Naive B cell (primary cell): ENCODE measurements at regions not wholly inside any gene's neighbourhood (a gene's known extent, or its start where the extent isn't known, plus 50 kb on each side); places are given as distances from the start of the nearest gene placed in this dataset.
"Not testable (repeated sequence)": the region's sequence is repeated elsewhere in the genome, so short reads cannot be mapped to it uniquely, and the experiment has no call there.

Source experiments
- ATAC-seq, 2 donors: fragments of 150-1000 bp; cut with Tn5 transposase; 2 replicates each; pipeline ENCODE4 v1.10.0; 2021; ENCODE audit warnings: low read depth in 2 of 2, mild to moderate bottlenecking in 2 of 2, moderate library complexity in 2 of 2
- DNase-seq: peaks from one replicate; pipeline ENCODE4 v3.0.0; 2022
- H3K27ac Mint-ChIP-seq, 6 donors: one replicate each; pipeline ENCODE4 v1.8.0; 2020 to 2022; ENCODE audit warnings: mild to moderate bottlenecking in 6 of 6, mixed read lengths in 6 of 6, moderate library complexity in 5 of 6, inconsistent platforms in 2 of 6
- H3K27me3 Mint-ChIP-seq, 3 donors: one replicate each; pipeline ENCODE4 v1.8.0; 2021 to 2022; ENCODE audit warnings: mixed read lengths in 3 of 3, mild to moderate bottlenecking in 1 of 3
- H3K36me3 Mint-ChIP-seq, 2 donors: one replicate each; pipeline ENCODE4 v1.8.0; 2020 to 2022; ENCODE audit warnings: mixed read lengths in 2 of 2, inconsistent platforms in 1 of 2, mild to moderate bottlenecking in 1 of 2
- H3K4me1 Mint-ChIP-seq, 3 donors: one replicate each; pipeline ENCODE4 v1.8.0; 2020 to 2022; ENCODE audit warnings: mixed read lengths in 3 of 3, inconsistent platforms in 1 of 3, mild to moderate bottlenecking in 1 of 3, moderate library complexity in 1 of 3
- H3K4me3 Mint-ChIP-seq, 8 donors: one replicate each; pipeline ENCODE4 v1.8.0; 2020 to 2022; ENCODE audit warnings: mild to moderate bottlenecking in 8 of 8, mixed read lengths in 8 of 8, moderate library complexity in 8 of 8, inconsistent platforms in 2 of 8
- H3K9me3 Mint-ChIP-seq, 7 donors: one replicate each; pipeline ENCODE4 v1.8.0; 2020 to 2022; ENCODE audit warnings: mixed read lengths in 7 of 7, mild to moderate bottlenecking in 5 of 7, inconsistent platforms in 2 of 7, moderate library complexity in 1 of 7

DNA sequence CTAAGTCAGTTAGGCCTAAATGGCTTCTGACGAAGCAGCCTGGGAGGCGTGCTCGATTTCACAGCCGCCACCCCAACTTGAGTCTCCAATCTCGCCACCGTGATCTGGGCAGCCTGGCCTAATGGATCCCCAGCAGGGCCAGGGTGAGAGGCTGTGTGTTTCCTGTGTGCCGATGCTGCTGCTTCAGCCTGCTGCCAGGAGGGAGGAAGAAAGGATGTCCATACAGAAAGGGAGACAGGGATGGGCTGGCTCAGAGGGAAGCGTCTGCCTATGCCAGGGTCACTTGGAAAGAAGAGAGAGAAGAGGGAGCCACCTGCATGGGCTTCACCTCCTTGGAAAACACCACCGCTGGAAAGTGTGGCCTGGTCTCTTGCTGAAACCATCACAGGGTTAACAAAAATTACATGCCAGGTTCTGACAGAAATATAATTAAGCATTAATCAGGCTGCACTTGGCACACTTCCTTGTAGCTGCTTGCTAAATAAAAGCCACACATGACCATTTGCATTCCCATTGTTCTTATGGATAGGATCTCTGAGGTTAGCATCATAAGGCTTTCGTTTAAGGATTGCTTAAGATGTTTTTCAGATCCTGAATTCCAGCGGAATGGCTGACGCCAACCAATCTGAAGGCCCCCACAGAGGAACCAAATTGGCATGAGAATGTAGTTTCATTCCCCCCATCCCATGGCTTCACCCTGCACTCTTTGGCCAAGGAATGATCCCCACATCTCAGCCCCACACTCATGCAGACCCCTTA is 108.8 kb upstream of the SLC1A4 start:
- no peaks in the 10 kb centered on the region for H3K9me3 Mint-ChIP-seq
- H3K36me3 Mint-ChIP-seq, result peaks cover 0 to 4% of the 10 kb centered on the region in 2 donors
- H3K27me3 Mint-ChIP-seq, result no peaks in the 10 kb centered on the region
- H3K27ac Mint-ChIP-seq, result peak overlapping the region in 1 of 6 donors; percentile 91
- ATAC-seq, result no peak
- H3K4me3 Mint-ChIP-seq, result no peak overlapping the region
- H3K4me1 Mint-ChIP-seq, result peaks cover 8 to 12% (median 8%) of the 10 kb centered on the region in 3 donors
- no peak for DNase-seq

DNA sequence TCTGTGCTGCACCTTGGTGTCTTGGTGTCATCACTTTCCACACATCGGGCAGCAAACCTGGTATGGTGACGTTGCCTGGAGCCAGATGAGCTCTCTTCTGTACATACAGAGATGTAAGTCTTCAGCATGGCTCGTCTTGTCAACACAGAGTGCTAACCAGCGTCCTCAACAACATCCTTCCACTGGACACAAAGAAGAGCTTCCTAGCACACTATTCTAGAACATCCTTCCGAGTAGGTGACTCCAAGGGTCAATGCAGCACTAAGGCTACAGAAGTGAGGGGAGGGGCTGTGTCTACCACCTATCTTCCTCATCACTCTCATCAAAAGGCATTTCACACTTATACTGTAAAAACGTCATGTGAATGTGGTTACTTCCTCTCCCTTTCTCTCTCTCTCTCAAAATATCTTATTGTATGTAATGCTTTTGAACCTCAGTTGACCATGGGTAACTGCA is 108.1 kb upstream of the SLC1A4 start:
- ATAC-seq, result peak in 1 of 2 donors; percentile 38
- no peak for DNase-seq
- Mint-ChIP-seq H3K36me3 (peaks cover 0 to 4% of the 10 kb centered on the region in 2 donors), H3K27ac (peak overlapping the region in 2 of 6 donors; percentile 25 to 62), H3K4me1 (peaks cover 8 to 12% (median 8%) of the 10 kb centered on the region in 3 donors), H3K9me3 (no peaks in the 10 kb centered on the region), H3K27me3 (no peaks in the 10 kb centered on the region), H3K4me3 (peak overlapping the region in 1 of 8 donors; percentile 6)

DNA sequence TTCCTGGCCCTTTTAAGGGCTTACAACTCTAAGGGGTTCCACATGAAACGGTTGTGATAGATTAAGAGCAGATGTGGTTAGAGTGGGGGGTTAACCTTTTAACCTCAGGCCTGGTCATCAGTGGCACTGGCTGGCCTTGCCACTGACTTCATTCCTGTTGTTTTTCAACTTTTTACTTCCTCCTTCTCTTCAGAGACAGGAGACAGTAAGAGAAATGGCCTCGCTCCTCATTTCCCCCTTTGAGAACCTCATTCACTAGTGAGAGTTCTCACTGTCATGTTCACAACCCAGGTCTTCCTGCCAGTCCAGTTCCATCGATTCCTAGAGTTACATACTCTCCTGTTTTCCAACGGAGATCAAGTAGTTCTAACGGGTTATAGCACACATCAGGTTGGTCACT is 101.6 kb upstream of the SLC1A4 start:
- Mint-ChIP-seq H3K36me3 (peaks cover 0 to 11% of the 10 kb centered on the region in 2 donors), H3K27me3 (no peaks in the 10 kb centered on the region), H3K4me1 (no peaks in the 10 kb centered on the region), H3K4me3 (no peak overlapping the region), H3K9me3 (peaks cover 0 to 8% (median 3%) of the 10 kb centered on the region in 7 donors), H3K27ac (no peak overlapping the region)
- ATAC-seq (no peak), DNase-seq (no peak)

DNA sequence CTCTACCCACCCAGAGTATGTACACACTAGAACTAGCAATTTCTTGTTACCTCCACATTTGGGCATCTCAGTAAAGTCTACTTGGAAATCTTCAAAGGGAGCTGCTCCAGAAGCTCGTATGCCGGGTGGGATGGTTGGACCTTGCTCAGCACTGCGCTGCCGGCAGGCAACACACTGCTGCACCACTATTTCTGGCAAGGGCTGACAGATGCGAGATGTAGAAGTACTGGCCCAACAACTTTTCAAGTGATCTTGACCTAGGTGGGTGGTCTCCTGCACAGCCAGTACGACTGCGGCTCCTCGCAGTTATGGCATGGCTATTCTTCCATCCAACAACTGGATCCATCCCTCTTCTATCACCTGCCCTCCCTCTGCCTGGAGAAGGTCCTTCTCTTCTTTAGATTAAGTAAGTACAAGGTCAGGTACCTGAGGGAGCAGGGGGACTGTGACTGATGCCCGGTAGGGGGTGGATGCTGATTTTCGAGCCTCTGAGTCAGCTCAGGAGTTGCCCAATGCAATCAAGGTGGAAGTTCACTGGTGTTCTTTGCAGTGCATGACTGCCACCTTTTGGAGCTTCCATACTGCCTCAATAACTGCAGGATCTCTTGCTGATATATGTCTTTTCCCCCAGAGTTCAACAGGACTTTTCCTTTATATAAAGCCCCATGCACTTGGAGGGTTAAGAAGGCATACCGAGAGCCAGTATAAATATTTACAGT is 100.4 kb upstream of the SLC1A4 start:
- no peak overlapping the region for H3K27ac Mint-ChIP-seq
- no peaks in the 10 kb centered on the region for H3K27me3 Mint-ChIP-seq
- ATAC-seq (no peak), DNase-seq (no peak)
- peaks cover 0 to 8% (median 3%) of the 10 kb centered on the region in 7 donors for H3K9me3 Mint-ChIP-seq
- H3K36me3 Mint-ChIP-seq, result peaks cover 0 to 11% of the 10 kb centered on the region in 2 donors
- H3K4me1 Mint-ChIP-seq, result peaks cover 0 to 8% (median 2%) of the 10 kb centered on the region in 3 donors
- no peak overlapping the region for H3K4me3 Mint-ChIP-seq

DNA sequence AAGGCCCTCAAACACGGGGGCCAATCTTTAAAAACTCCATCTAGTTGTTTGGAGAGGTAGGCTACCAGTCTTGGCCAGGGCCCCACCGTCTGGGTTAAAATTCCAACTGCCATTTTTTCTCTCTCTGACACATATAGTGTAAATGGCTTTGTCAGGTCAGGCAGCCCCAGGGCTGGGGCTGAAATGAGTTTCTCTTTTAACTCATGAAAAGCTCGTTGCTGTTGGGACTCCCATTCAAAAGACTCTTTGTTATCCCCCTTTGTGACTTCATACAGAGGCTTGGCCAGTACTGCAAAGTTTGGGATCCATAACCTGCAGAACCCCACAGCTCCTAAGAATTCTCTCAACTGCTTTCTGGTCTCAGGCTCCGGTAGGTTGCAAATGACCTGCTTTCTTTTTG is 99.4 kb upstream of the SLC1A4 start:
- Mint-ChIP-seq H3K27me3 (no peaks in the 10 kb centered on the region), H3K9me3 (peaks cover 0 to 8% (median 3%) of the 10 kb centered on the region in 7 donors), H3K4me1 (peaks cover 0 to 12% (median 3%) of the 10 kb centered on the region in 3 donors), H3K36me3 (peaks cover 0 to 11% of the 10 kb centered on the region in 2 donors), H3K4me3 (no peak overlapping the region), H3K27ac (no peak overlapping the region)
- no peak for ATAC-seq
- DNase-seq, result no peak

DNA sequence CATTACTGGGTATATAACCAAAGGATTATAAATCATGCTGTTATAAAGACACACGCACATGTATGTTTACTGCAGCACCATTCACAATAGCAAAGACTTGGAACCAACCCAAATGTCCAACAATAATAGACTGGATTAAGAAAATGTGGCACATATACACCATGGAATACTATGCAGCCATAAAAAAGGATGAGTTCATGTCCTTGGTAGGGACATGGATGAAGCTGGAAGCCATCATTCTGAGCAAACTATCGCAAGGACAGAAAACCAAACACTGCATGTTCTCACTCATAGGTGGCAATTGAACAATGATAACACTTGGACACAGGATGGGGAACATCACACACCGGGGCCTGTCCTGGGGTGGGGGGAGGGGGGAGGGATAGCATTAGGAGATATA is 92.6 kb upstream of the SLC1A4 start:
- not testable (repeated sequence) for DNase-seq, H3K27ac Mint-ChIP-seq, H3K27me3 Mint-ChIP-seq, H3K9me3 Mint-ChIP-seq, H3K4me3 Mint-ChIP-seq, ATAC-seq, H3K36me3 Mint-ChIP-seq
- peaks cover 4 to 21% (median 7%) of the 10 kb centered on the region in 3 donors for H3K4me1 Mint-ChIP-seq

DNA sequence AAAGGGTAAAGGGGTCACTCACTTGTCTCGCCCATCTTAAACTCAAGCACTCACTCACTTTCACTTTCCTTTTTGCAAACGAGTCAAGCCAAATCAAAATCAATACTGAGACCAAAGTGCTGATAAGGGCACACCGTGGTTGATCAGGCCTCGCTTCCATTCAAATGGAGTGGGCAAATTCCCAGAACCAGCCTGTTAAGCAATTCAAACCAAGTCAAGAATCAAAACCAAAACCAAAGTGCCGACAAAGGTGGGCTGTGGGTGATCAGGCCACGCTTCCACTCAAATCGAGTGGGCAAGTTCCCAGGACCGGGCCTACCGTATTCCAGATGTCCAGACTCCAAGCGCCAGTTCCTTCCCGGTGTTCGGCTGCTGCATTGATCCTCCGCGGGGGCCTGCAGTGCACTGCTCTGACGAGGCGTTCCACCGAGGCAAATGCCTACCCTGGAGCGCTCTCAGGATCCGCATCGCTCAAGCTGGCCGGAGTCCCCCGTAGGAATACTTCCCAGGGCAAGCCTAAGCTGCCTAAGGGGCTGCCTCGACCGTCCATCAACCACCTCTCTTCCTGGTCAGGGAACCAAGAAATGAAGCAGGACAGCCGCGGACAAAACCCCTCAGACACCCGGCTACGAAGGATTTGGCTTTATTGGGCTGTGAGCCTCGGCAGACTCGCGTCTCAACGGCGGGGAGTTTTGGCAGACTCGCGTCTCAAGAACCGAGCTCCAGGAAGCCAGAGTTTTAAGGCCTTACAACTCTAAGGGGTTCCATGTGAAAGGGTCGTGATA is 89.9 kb upstream of the SLC1A4 start:
- Mint-ChIP-seq H3K9me3 (peaks cover 0 to 8% (median 3%) of the 10 kb centered on the region in 7 donors), H3K27ac (peak overlapping the region in 1 of 6 donors; percentile 38), H3K4me3 (no peak overlapping the region)

DNA sequence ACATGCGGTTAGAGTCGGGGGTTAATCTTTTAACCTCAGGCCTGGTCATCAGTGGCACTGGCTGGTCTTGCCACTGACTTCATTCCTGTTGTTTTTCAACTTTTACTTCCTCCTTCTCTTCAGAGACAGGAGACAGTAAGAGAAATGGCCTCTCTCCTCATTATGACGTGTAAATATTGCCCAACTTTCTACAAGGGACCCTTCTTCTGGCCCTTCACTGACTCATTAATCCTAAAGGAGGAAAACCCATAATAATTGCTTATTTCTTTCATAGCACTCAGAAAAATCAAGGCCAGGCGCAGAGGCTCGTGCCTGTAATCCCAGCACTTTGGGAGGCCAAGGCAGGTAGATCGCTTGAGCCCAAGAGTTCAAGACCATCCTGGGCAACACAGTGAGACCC is 89.3 kb upstream of the SLC1A4 start:
- H3K36me3 Mint-ChIP-seq, DNase-seq, H3K27me3 Mint-ChIP-seq, H3K4me3 Mint-ChIP-seq, H3K9me3 Mint-ChIP-seq, ATAC-seq: not testable (repeated sequence)
- peaks cover 13 to 15% (median 15%) of the 10 kb centered on the region in 3 donors for H3K4me1 Mint-ChIP-seq
- peak overlapping the region in 1 of 6 donors; percentile 32 for H3K27ac Mint-ChIP-seq

More for the DNA sequence above, 89.9 kb upstream of the SLC1A4 start:
- ATAC-seq (no peak), DNase-seq (no peak)
- Mint-ChIP-seq H3K36me3 (no peaks in the 10 kb centered on the region), H3K27me3 (no peaks in the 10 kb centered on the region), H3K4me1 (peaks cover 8 to 14% (median 9%) of the 10 kb centered on the region in 3 donors)

DNA sequence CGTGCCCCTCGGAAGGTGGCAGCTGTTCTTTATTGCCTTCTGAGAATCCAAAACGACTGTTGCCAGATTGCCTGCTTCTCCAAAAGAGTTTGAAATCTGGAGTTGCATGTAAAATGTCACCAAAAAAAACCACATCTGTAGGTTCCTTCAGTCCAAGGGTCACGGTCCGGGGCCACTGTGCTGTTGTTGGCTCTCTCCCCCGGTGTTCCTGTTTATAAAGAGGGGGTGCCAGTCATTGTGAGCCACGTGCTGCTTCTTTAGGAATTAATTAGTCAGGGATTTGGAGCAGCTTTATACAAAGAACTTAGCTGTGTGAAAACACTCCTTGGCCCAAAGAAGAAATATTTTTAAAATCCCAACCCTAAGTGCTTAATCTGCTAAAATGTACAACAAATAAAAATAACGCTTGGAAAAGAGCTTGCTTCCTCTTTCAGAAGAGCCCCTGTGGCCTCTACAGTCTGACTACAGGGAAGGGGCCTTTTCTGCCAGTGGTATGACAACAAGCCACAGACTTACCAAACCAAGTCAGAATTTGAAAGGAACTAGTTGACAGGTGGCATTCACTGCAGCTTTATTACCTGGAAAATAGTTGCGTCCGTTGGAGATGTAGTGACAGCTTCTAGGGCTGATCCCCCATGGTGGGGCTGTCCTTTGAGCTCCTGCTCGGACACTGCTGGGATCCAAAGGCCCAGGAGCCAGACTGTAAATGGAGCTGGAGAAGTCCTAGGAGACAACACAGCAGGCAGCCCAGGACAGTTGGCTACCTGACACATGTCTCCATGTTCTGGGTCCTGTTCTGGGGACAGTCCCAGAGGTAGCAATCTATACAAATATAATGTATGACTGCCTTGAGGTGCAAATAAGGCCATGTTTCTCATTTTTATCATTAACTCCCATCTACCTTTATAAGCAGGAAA is 84.5 kb upstream of the SLC1A4 start:
- Mint-ChIP-seq H3K9me3 (peaks cover 0 to 2% (median 0%) of the 10 kb centered on the region in 7 donors), H3K4me3 (peak overlapping the region in 4 of 8 donors; percentile 51 to 64 (median 58)), H3K4me1 (peaks cover 18 to 29% (median 27%) of the 10 kb centered on the region in 3 donors), H3K27me3 (no peaks in the 10 kb centered on the region), H3K27ac (peak overlapping the region in 1 of 6 donors; percentile 17), H3K36me3 (peaks cover 7 to 9% of the 10 kb centered on the region in 2 donors)
- ATAC-seq, result peak; percentile 63 to 83
- DNase-seq, result no peak

DNA sequence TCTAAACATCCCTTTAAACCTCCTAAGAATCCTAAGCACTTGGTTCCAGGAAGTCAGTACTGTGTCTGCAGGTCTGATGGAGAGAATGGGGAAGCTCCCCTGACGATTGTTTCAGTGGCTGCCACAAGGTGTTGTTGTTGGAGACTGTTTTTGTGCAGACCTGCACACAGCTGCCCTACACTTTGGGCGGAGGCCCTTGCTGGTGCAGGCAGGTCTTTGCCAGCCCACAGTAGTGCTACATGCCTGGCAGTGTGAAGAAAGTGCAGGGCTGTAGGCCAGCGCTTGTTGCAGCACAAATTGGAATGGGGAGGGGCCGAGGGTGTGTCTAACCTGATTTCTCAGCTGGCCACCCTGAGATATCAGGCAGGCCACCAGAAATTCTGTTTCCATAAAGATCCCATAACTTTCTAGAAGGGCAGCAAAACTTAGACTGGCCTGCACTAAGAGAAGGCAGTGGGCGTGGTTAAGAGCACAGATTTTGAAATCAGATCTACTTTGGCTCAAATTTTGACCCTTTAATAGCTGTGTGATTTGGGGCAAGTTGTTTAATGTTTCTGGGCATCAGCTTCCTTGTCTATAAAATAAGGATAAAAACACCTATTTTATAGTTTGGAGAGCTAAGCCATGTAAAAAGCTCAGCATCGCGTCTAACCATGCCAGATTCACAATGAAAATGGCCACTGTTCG is 83.7 kb upstream of the SLC1A4 start:
- Mint-ChIP-seq H3K27ac (no peak overlapping the region), H3K27me3 (no peaks in the 10 kb centered on the region), H3K4me3 (peak overlapping the region in 3 of 8 donors; percentile 35 to 59 (median 47)), H3K4me1 (peaks cover 18 to 29% (median 27%) of the 10 kb centered on the region in 3 donors), H3K36me3 (peaks cover 7 to 9% of the 10 kb centered on the region in 2 donors), H3K9me3 (peaks cover 0 to 2% (median 0%) of the 10 kb centered on the region in 7 donors)
- DNase-seq (no peak), ATAC-seq (peak; percentile 38 to 48)

DNA sequence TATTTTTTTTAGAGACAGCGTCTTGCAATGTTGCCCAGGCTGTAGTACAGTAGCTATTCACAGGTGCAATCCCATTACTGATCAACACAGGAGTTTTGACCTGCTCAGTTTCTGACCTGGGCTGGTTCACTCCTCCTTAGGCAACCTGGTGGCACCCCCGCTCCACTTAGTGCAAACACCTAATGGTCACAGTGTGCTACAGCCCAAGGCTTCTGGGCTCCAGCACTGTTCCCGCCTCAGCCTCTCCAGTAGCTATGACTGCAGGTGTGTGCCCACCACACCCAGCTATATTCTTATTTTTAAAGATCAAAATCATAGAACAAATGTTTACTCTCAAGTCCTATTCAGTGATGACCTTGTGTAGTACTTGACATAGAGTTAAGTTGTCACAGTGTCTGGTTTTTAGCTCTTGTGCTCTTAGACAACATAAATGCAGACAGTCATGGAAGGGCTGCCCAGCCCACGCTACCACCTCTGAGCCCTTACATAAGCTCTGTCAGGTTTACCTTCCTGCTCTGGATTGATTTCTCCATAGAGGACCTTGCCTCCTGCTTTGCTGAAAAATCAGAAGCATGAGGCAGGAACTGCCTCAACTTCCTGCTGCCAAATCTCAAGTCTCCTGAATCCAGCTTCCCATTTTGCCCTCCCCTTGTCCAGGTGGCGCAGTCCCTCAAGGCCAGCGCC is 82.2 kb upstream of the SLC1A4 start:
- peaks cover 18 to 29% (median 27%) of the 10 kb centered on the region in 3 donors for H3K4me1 Mint-ChIP-seq
- ATAC-seq (no peak), DNase-seq (no peak)
- H3K27ac Mint-ChIP-seq, result no peak overlapping the region
- H3K27me3 Mint-ChIP-seq, result no peaks in the 10 kb centered on the region
- H3K4me3 Mint-ChIP-seq, result no peak overlapping the region
- peaks cover 0 to 2% (median 0%) of the 10 kb centered on the region in 7 donors for H3K9me3 Mint-ChIP-seq
- peaks cover 7 to 9% of the 10 kb centered on the region in 2 donors for H3K36me3 Mint-ChIP-seq
